ENCODE measurements at regions not wholly inside any gene's neighbourhood (a gene's known extent, or its start where the extent isn't known, plus 50 kb on each side); places are given as distances from the start of the nearest gene placed in this dataset.

DNA sequence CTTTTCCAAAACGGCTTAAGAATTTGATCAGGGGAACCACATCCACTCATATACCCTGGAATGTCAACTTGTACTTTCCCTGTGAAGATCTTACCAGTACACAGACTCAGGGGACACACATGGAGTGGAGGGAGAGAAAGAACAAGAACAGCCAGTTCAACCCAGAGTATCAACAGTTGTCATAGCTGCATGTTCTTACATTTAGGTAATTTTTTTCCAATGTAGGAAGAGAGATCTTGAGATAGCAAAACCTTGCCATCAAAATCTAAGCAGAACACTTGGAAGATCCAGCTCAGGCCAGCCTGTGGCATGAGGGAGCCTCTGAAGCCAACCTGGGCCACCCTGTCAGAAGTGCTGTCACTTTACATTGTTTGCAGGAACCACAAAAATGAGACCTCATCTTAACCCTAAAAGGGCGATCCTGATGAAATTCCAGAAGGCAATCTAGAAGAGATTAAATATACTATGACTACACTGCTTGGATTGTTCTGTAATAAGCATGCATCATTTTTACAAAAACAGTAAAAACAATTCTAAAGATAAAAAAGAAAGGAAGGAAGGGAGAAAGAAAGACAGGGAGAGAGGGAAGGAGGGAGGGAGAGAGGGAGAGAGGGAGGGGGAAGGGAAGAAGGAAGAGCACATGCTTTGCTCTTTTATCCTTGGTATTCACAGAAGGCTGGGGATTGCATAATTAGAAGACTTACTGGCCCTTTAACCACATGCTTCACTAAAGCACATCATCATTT is 124.7 kb upstream of the TCF21 start:
- H3K4me1 ChIP-seq (replicated peaks in 1 of 2) = peaks cover 0 to 5% of the 10 kb centered on the region in 2 donors
- peak overlapping the region in 1 of 5 donors; percentile 15 for H3K27ac ChIP-seq
- intact Hi-C loops (cut with DNase I) = no loop called here
- TF ChIP-seq POLR2A (IDR thresholded peaks at IDR 0.05) (no peak), CTCF (IDR thresholded peaks at IDR 0.05) (no peak)
- H3K27me3 ChIP-seq = no peaks in the 10 kb centered on the region
- no peaks in the 10 kb centered on the region for H3K36me3 ChIP-seq (replicated peaks in 1 of 2)
- no peak for DNase-seq
- WGBS, 4 donors = 44 to 64% (median 62%) methylated on average over 2 of the region's 2 CpGs
- H3K9me3 ChIP-seq (replicated peaks in 1 of 3) = no peaks in the 10 kb centered on the region
- no peak overlapping the region for H3K4me3 ChIP-seq

- WGBS, 4 donors = 17 to 30% (median 27%) methylated on average over 2 of the region's 2 CpGs
- Histone ChIP-seq H3K9me3 (replicated peaks in 1 of 3) (no peaks in the 10 kb centered on the region), H3K27ac (peak overlapping the region in 1 of 5 donors; percentile 4), H3K4me1 (replicated peaks in 1 of 2) (peaks cover 0 to 5% of the 10 kb centered on the region in 2 donors), H3K4me3 (no peak overlapping the region), H3K36me3 (replicated peaks in 1 of 2) (no peaks in the 10 kb centered on the region), H3K27me3 (no peaks in the 10 kb centered on the region)
- intact Hi-C loops (cut with DNase I) = no loop called here
- no peak for TF ChIP-seq POLR2A (IDR thresholded peaks at IDR 0.05)
- no peak for TF ChIP-seq CTCF (IDR thresholded peaks at IDR 0.05)
- no peak for DNase-seq
These were observed 124.1 kb upstream of the TCF21 start for GRCh38 chr6:133764754-133765208.

DNA sequence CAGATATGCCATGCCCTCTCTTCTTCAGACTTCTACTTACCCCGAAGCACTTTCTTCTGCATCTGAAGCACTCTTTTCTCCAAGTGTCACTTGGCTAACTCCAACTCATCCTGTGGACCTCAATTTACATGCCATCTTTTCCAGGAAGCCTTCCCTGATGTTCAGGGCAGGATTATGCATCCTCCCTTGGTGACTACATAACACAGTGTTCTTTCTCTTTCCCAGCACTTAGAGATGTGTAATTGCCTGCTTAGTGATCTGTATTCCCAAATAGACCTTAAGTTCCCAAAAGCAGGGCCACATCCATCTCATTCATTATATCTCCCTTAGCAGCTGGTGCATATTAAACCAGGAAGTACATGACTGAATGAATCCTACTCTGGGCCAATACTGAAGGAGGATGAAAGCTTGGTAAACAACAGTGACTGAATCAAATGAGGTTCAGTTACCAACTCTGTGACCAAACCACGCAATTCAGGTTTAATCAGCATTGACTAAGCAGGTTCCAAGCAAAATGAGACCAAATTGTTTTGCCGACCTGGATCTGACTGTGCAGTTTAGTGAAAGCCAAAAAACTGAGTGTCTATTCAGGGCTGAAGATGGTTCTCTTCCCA is 121.4 kb upstream of the TCF21 start:
- Histone ChIP-seq H3K27ac (no peak overlapping the region), H3K4me1 (replicated peaks in 1 of 2) (no peaks in the 10 kb centered on the region), H3K36me3 (replicated peaks in 1 of 2) (no peaks in the 10 kb centered on the region), H3K27me3 (no peaks in the 10 kb centered on the region), H3K4me3 (no peak overlapping the region), H3K9me3 (replicated peaks in 1 of 3) (no peaks in the 10 kb centered on the region)
- intact Hi-C loops (cut with DNase I) = no loop called here
- no peak for DNase-seq
- TF ChIP-seq POLR2A (IDR thresholded peaks at IDR 0.05) = no peak
- 63 to 81% (median 77%) methylated on average over 3 of the region's 3 CpGs for WGBS, 4 donors

- intact Hi-C loops (cut with DNase I) = no loop called here
- no peaks in the 10 kb centered on the region for H3K9me3 ChIP-seq (replicated peaks in 1 of 3)
- H3K4me3 ChIP-seq = no peak overlapping the region
- TF ChIP-seq CTCF (IDR thresholded peaks at IDR 0.05) (no peak), POLR2A (IDR thresholded peaks at IDR 0.05) (no peak)
- H3K36me3 ChIP-seq (replicated peaks in 1 of 2) = no peaks in the 10 kb centered on the region
- H3K27ac ChIP-seq = no peak overlapping the region
- 32 to 48% (median 40%) methylated on average over 5 of the region's 5 CpGs for WGBS, 4 donors
- DNase-seq = peak in 4 of 7 donors; percentile 10 to 35 (median 26)
- no peaks in the 10 kb centered on the region for H3K27me3 ChIP-seq
- H3K4me1 ChIP-seq (replicated peaks in 1 of 2) = no peaks in the 10 kb centered on the region
These were observed 120.1 kb upstream of the TCF21 start for GRCh38 chr6:133768656-133769295.

All from adrenal gland (tissue), 9 donors.